GM06990 (cell line): ENCODE measurements at regions not wholly inside any gene's neighbourhood (a gene's known extent, or its start where the extent isn't known, plus 50 kb on each side); places are given as distances from the start of the nearest gene placed in this dataset.

Experiments used
- DNase-seq: peaks from one replicate; pipeline ENCODE4 v3.0.0-alpha.2; 2011; ENCODE audit not compliant: insufficient read length; ENCODE audit errors: extremely low read depth
- H3K27me3 ChIP-seq: replicated peaks from 2 replicates; pipeline ENCODE4 v1.6.0; 2011; ENCODE audit warnings: low read length; ENCODE audit not compliant: control insufficient read depth, insufficient read depth
- H3K36me3 ChIP-seq: 2 replicates; pipeline ENCODE4 v1.5.1; 2011; ENCODE audit warnings: low read length; ENCODE audit not compliant: control insufficient read depth, insufficient read depth
- H3K4me3 ChIP-seq: replicated peaks from 2 replicates; pipeline ENCODE4 v1.5.1; 2011; ENCODE audit warnings: low read depth, mild to moderate bottlenecking, control low read depth, low read length
- TF ChIP-seq, protein P1 (sequence below): IDR thresholded peaks from 2 replicates; pipeline ENCODE4 v1.5.1; 2011; ENCODE audit warnings: low read length, control low read depth, mild to moderate bottlenecking, inconsistent platforms; ENCODE audit not compliant: insufficient read depth, poor library complexity, severe bottlenecking

DNA sequence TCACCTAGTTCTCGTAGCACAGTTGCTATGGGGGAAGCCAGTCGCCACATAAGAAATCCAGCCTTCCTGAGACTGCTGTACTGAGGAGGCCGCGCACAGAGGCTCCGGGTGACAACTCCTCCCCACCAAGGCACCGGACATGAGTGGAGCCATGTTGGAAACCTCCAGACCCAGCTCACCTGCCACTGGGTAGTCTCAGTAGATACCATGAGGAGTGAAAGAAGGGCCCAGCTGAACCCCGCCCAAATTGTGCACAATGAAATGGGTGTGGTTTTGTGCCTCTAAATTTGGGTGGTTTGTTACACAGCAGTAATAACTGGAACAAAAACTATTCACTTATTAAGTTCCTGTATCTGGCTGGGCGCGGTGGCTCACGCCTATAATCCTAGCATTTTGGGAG lies 198.7 kb downstream of the BCOR start:
- DNase-seq = no peak
- no peaks in the 10 kb centered on the region for H3K27me3 ChIP-seq
- TF ChIP-seq, protein P1, sequence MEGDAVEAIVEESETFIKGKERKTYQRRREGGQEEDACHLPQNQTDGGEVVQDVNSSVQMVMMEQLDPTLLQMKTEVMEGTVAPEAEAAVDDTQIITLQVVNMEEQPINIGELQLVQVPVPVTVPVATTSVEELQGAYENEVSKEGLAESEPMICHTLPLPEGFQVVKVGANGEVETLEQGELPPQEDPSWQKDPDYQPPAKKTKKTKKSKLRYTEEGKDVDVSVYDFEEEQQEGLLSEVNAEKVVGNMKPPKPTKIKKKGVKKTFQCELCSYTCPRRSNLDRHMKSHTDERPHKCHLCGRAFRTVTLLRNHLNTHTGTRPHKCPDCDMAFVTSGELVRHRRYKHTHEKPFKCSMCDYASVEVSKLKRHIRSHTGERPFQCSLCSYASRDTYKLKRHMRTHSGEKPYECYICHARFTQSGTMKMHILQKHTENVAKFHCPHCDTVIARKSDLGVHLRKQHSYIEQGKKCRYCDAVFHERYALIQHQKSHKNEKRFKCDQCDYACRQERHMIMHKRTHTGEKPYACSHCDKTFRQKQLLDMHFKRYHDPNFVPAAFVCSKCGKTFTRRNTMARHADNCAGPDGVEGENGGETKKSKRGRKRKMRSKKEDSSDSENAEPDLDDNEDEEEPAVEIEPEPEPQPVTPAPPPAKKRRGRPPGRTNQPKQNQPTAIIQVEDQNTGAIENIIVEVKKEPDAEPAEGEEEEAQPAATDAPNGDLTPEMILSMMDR = no peak
- no peaks in the 10 kb centered on the region for H3K36me3 ChIP-seq
- H3K4me3 ChIP-seq = no peak overlapping the region

GRCh38 chrX:39899856-39900776 lies 197.6 kb downstream of the BCOR start:
- Histone ChIP-seq H3K27me3 (no peaks in the 10 kb centered on the region), H3K36me3 (no peaks in the 10 kb centered on the region), H3K4me3 (no peak overlapping the region)
- TF ChIP-seq, protein P1 = no peak
- no peak for DNase-seq

- no peaks in the 10 kb centered on the region for H3K36me3 ChIP-seq
- no peak overlapping the region for H3K4me3 ChIP-seq
- no peaks in the 10 kb centered on the region for H3K27me3 ChIP-seq
- TF ChIP-seq, protein P1 = no peak
- DNase-seq = no peak
These were observed 197.0 kb downstream of the BCOR start for GRCh38 chrX:39900777-39901170.

DNA sequence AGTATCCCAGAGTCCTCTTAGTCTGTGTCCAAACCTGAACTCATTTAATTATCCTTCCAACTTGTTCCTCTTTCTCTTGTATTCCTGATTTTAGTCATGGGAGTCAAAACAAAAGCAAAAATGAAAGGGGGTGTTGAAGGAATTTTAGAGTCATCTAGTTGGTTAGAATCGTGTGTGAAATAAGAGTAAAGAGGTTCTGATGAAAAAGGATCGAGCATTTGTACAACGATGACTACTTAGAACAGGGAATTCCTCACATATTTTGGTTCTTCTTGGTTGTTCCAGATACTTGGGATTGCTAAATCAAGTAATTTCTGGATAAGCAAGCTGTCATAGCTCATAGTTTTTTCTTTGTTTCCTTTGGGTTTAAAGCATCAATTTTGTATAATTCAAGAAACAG lies 194.4 kb downstream of the BCOR start:
- H3K36me3 ChIP-seq = no peaks in the 10 kb centered on the region
- H3K27me3 ChIP-seq = no peaks in the 10 kb centered on the region
- no peak overlapping the region for H3K4me3 ChIP-seq
- no peak for DNase-seq
- TF ChIP-seq, protein P1 = no peak

- TF ChIP-seq, protein P1 = no peak
- no peak for DNase-seq
- no peaks in the 10 kb centered on the region for H3K27me3 ChIP-seq
- no peak overlapping the region for H3K4me3 ChIP-seq
- no peaks in the 10 kb centered on the region for H3K36me3 ChIP-seq
These were observed 193.8 kb downstream of the BCOR start for GRCh38 chrX:39903937-39904336.
